OCI-M2 (cell line): ENCODE measurements at regions not wholly inside any gene's neighbourhood (a gene's known extent, or its start where the extent isn't known, plus 50 kb on each side); places are given as distances from the start of the nearest gene placed in this dataset.
"Not testable (repeated sequence)": the region's sequence is repeated elsewhere in the genome, so short reads cannot be mapped to it uniquely, and the experiment has no call there.

Experiments used
- DNase-seq: peaks from one replicate; lab custom pipeline; 2025; ENCODE audit not compliant: unreplicated experiment; lab: John Stamatoyannopoulos, UW

GRCh38 chr4:114284629-114285028, 305.2 kb upstream of the ARSJ start:
- no peak for DNase-seq

GRCh38 chr4:114286262-114286810, 306.9 kb upstream of the ARSJ start:
- DNase-seq = no peak

DNA sequence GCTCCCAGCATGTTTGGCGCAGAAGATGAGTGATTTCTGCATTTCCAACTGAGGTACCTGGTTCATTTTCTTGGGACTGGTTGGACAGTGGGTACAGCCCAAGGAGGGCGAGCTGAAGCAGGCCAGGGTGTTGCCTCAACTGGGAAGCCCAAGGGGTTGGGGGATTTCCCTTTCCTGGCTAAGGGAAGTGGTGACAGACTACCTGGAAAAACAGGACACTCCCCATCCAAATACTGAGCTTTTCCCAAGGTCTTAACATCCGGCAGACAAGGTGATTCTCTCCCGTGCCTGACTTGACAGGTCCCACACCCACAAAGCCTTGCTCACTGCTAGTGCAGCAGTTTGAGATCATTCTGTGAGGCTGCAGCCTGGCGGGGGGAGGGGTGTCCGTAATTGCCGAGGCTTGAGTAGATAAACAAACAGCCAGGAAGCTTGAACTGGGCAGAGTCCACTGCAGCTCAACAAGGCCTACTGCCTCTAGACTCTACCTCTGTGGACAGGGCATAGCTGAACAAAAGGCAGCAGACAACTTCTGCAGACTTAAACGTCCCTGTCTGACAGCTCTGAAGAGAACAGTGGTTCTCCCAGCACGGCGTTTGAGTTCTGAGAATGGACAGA, 307.7 kb upstream of the ARSJ start:
- no peak for DNase-seq

DNA sequence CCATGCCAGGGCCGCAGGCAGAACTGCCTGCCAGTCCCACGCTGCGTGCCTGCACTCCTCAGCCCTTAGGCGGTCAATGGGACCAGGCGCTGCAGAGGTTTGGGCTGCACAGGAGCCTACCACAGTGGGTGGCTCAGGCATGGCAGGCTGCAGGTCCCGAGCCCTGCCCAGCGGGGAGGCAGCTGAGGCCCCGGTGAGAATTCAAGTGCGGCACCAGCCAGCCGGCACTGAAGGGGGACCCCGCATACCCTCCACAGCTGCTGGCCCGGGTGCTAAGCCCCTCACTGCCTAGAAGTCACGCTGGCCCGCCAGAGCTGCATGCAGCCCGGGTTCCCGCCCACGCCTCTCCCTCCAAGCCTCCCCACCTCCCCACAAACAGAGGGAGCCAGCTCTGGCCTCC, 302.5 kb upstream of the UGT8 start:
- no peak for DNase-seq

DNA sequence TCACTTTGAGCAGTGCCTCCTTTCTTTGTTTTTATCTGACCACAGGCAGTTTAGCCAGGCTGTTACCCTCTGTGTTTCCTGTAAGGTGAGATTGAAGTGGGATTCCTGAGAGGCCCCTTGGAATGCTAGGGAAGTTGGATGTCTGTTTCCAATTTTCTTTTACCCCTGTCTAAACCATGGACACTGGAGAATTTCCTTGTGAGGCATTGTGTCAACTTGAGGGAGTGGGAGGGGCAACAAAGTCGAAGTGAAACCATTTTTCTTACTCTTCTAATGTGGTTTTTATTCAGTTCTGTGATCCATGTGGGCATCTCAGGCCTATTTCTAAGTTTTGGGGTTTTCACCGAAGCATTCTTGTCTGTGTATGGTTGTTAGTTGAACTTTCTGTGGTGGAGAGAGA, 296.1 kb upstream of the UGT8 start:
- no peak for DNase-seq

DNA sequence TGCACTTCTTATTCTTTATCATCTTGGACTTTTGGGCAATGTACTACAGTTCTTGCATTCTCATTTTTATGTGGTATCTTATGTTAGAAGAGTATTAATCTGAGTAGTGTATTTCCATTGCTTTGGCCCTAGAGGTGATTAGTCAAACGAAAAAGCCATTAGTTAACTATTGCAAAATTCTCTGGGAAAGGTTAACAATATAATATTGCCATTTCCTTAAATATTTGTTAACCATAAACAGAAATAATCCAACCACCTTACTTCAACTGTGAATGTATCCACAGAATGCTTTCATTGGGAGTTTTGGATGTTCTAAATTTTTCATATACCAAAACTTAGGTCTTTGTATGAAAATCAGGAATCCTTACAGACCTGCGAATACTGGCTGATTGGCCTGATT, 294.6 kb upstream of the UGT8 start:
- no peak for DNase-seq

DNA sequence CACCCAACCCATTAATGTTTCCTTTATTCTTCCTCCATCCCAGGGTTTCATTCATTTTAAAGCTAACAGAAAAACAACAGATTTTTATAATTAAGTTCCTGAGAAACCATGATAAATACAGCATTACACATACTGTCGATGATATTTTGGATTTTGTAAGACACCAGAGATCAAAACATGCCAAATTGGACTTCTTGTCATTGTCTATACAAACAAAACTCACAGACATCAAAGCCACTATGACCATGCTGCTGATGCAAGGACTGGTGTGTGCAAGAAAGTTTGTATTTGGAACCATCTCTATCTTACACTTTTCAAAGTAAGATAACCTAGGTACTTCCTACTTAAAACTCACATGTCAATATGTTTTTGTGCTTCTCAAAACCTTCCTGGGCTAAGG, 294.0 kb upstream of the UGT8 start:
- no peak for DNase-seq

DNA sequence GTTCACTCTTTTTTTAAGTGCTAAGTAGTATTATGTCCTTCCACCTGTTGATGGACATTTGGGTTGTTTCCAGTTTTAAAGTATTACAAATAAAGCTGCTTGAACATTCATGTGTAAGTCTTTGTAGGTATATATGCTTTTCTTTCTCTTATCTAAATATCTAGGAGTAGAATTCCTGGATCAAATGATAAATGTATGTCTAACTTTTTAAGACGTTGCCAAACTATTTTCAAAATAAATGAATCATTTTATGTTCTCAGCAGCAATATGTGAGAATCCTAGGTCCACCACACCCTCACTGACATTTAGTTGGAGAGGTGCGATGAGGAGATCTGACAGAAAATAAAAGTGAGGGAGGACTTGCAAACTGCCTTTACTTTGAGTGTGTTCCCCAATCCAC, 291.7 kb upstream of the UGT8 start:
- DNase-seq = no peak

GRCh38 chr4:114310296-114310925, 288.2 kb upstream of the UGT8 start:
- DNase-seq = no peak

DNA sequence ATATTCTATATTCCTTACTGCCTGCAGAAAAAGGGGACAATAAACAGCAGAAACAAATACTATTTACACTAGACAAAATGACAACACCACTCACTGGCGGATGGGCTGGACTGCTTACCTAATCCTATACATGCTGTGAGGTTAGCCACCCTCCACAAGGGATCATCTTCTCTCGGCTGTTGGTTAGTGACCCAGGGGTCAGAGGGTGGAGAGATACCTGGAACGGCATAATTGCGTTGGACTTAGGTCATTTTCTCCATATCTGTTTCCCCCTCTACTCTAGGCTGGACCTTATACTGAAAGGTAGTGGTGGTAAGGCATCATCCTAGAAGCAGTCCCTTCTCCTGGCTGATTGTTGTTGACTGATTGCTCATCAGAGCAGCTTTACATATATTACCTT, 286.8 kb upstream of the UGT8 start:
- no peak for DNase-seq

- no peak for DNase-seq
Measured at GRCh38 chr4:114312338-114312737, 286.3 kb upstream of the UGT8 start.

- no peak for DNase-seq
Measured at GRCh38 chr4:114316789-114317188, 281.8 kb upstream of the UGT8 start.

- no peak for DNase-seq
Measured at GRCh38 chr4:114317564-114317963, 281.0 kb upstream of the UGT8 start.

- DNase-seq = no peak
Measured at GRCh38 chr4:114318309-114318708, 280.3 kb upstream of the UGT8 start.

DNA sequence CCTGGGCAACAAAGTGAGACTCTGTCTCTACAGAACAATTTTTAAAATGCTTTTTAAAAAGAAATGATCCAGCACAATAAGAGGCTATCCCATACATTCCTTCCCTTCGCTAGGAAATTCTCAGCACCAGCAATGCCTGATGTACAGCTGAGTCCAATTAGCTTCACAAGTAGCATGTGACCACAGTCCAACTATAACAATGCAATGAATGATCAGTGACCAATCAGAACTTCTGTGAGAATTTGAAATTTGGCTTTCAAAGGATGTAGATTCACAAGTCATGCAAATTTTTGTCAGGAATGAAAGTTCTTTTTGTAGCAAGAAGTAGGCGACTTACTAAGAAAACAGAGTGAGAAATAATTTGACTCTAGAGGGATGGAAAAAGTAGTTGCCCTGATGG, 278.5 kb upstream of the UGT8 start:
- no peak for DNase-seq

GRCh38 chr4:114321366-114321765, 277.2 kb upstream of the UGT8 start:
- no peak for DNase-seq

- DNase-seq = no peak
Measured at GRCh38 chr4:114323841-114324240, 274.8 kb upstream of the UGT8 start.

DNA sequence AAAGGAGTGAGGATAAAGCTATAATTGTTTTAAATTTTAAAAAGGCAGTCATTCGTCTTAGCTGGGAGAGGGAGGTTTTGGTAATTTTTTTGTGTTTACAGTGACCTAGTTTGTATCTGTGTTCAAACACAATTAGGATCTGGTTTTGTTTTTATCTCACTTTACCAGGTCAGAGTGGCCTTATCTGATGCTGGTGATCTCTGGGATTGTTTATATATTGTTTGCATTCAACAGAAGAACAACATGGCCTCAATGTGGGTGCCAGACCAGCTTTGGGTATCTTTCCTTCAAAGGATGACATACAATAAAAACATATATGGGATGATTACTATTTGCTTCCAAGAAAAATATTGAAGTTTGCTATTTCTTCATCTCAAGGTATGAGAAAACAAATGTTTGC, 272.2 kb upstream of the UGT8 start:
- DNase-seq = no peak

GRCh38 chr4:114332119-114332518, 266.5 kb upstream of the UGT8 start:
- DNase-seq = no peak

GRCh38 chr4:114334363-114334762, 264.2 kb upstream of the UGT8 start:
- not testable (repeated sequence) for DNase-seq

GRCh38 chr4:114334884-114335330, 263.7 kb upstream of the UGT8 start:
- no peak for DNase-seq

- DNase-seq = no peak
Measured at GRCh38 chr4:114335339-114335738, 263.3 kb upstream of the UGT8 start.

DNA sequence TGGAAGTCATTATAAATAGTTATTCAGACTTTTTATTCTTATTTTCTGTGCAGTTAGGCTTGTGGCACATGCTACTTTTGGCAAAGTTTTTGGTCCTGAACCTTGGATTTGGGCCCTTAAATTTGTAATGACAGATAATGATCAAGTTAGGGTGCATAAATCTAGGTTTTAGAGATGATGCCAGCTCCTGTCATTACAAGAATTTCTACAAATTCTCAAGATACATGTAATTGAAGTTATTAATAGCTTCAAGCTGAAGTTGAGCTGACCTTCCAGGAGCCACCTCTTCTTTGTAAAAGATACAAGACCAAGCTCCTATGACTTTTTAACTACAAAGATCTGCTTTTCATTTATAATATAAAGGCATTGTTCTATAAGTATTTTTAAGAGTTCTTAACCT, 255.6 kb upstream of the UGT8 start:
- DNase-seq = no peak
